GM19025 (cell line): ENCODE measurements at regions not wholly inside any gene's neighbourhood (a gene's known extent, or its start where the extent isn't known, plus 50 kb on each side); places are given as distances from the start of the nearest gene placed in this dataset.

Source experiments
- ATAC-seq: cut with Tn5 transposase; IDR thresholded peaks from one replicate; pipeline ENCODE4 v1.9.1; 2021; ENCODE audit warnings: mild to moderate bottlenecking, low read depth, moderate library complexity; ENCODE audit not compliant: unreplicated experiment

DNA sequence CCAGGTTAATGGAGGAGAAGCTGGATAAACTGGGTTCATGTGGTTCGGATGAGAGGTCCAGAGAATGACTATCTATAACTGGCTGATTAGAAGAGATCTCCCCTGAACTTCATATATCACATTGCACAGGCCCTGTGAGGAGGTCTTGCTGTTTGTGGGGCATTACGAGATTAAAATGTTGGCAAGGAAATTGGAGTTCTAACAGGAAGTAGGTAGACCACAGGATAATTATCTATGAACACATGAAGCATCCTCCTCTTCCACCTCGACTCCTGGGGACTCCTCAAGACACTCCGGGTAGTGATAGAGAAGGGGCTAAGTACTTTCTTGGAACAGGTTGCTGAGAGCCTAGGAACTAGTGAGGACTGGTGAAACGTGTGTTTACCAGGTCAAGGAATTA lies 418.8 kb downstream of the KCNH5 start:
- no peak for ATAC-seq

DNA sequence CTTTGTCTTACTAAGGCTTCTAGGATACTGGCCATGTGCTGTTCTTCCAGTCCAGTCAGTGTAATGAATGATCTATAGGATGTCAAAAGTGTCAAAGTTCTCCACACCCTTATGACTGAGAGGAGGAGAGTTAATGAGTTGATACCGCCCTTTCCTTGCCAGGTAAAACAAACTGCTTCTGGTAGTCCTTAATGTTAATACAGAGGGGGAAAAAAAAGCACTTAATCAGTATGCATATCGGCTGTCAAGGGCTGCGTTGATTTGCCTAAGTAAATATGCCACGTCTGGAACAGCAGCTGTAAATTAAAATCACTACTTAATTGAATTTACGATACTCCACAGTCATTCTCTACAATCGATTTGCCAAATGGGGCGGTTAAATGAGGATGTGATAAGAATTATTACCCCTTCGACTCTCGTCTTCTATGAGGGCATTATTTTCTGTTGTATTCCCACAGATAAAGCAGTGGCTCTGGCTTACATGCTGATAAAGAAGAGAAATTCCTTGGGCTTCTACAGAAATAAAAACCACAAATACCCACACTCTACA lies 416.0 kb downstream of the KCNH5 start:
- no peak for ATAC-seq

GRCh38 chr14:62631176-62631575 lies 414.1 kb downstream of the KCNH5 start:
- ATAC-seq: no peak

DNA sequence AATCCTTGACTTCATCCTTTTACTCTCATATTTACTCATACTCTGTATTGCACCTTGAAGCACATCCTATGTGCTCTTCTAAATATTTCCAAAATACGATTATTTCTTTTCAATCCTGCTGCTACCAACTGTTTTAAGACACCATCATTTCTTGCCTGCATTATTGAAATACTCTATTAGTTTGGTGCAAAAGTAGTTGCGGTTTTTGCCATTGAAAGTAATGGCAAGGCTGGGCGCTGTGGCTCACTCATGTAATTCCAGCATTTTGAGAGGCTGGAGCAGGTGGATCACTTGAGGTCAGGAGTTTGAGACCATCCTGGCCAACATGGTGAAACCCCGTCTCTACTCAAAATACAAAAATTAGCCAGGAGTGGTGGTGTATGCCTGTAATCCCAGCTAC lies 412.5 kb downstream of the KCNH5 start:
- ATAC-seq: no peak

DNA sequence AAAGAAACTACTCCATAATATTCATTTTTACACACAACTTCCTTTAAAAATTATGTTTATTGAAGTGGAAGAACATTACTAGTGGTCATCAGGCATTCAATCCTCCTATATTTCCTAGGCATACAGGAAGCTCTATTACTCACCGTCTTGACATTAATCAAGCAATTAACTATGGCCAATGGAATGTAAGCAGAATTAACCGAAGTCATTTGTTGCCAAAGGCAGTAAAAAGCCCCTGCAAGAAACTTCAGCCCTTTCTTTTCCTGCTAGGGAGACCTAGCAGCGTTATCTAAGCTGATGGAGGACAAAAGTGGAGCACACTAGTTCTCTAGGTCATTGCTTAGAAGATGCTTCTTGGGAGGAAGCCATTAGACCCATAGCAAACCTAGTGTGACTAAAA lies 399.6 kb downstream of the KCNH5 start:
- ATAC-seq: no peak
